Epithelial cell of prostate (primary cell): ENCODE measurements at regions not wholly inside any gene's neighbourhood (a gene's known extent, or its start where the extent isn't known, plus 50 kb on each side); places are given as distances from the start of the nearest gene placed in this dataset.
"Not testable (repeated sequence)": the region's sequence is repeated elsewhere in the genome, so short reads cannot be mapped to it uniquely, and the experiment has no call there.

Source experiments
- DNase-seq: peaks from one replicate; pipeline ENCODE4 v3.0.0-alpha.2; 2011; ENCODE audit warnings: low read depth, low spot score
- H3K27ac ChIP-seq: fragments of 450-650 bp; 2 replicates; pipeline ENCODE4 v1.5.1; 2017; ENCODE audit warnings: mild to moderate bottlenecking

- H3K27ac ChIP-seq, DNase-seq: not testable (repeated sequence)
Measured at GRCh38 chr9:138211544-138212219, 334.1 kb downstream of the CACNA1B start.

- H3K27ac ChIP-seq, result not testable (repeated sequence)
Measured at GRCh38 chr9:138212811-138213210, 335.2 kb downstream of the CACNA1B start.

GRCh38 chr9:138213748-138214147 lies 336.2 kb downstream of the CACNA1B start:
- peak overlapping the region; percentile 35 for H3K27ac ChIP-seq
- DNase-seq, result not testable (repeated sequence)

More at GRCh38 chr9:138212811-138213210, 335.2 kb downstream of the CACNA1B start:
- DNase-seq, result not testable (repeated sequence)

- DNase-seq, result not testable (repeated sequence)
- H3K27ac ChIP-seq, result peak overlapping the region; percentile 35
Measured at GRCh38 chr9:138214548-138214947, 337.0 kb downstream of the CACNA1B start.

GRCh38 chr9:138215588-138215987 lies 338.0 kb downstream of the CACNA1B start:
- H3K27ac ChIP-seq, DNase-seq: not testable (repeated sequence)

- not testable (repeated sequence) for DNase-seq
- peak overlapping the region; percentile 60 for H3K27ac ChIP-seq
Measured at GRCh38 chr9:138216817-138217216, 339.2 kb downstream of the CACNA1B start.

DNA sequence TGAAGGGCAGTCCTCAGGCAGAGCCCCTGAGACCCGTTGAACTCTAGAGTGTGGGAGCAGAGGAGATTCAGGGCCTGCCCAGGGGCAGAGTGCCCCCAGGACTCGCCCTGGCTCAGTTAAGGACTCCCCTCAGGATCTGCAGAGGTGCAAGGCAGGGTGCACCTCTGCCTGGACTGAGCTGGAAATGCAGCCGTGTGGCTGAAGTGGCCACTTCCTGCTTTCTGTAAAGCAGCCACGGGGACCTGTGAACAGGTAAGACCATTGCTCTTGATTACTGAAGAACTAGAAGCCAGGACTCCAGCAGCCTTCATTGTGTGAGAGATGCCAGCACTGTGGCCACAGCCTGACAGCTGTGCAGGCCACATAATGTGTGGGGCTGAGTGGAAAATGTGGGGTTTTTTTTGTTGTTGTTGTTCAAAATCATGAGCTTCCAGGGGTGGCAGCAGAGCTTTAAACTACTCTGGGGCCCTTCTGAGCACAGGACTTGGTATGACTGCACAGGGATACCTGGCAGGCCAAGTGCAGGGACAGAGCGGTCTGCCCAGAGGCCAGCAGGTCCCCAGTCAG lies 339.8 kb downstream of the CACNA1B start:
- peak overlapping the region; percentile 60 for H3K27ac ChIP-seq
- DNase-seq, result not testable (repeated sequence)

GRCh38 chr9:138219249-138219648 lies 341.7 kb downstream of the CACNA1B start:
- H3K27ac ChIP-seq, DNase-seq: not testable (repeated sequence)

- DNase-seq, result not testable (repeated sequence)
- peak overlapping the region; percentile 18 for H3K27ac ChIP-seq
Measured at GRCh38 chr9:138221446-138222054, 344.0 kb downstream of the CACNA1B start.

- DNase-seq, H3K27ac ChIP-seq: not testable (repeated sequence)
Measured at GRCh38 chr9:138237099-138237498, 359.5 kb downstream of the CACNA1B start.

DNA sequence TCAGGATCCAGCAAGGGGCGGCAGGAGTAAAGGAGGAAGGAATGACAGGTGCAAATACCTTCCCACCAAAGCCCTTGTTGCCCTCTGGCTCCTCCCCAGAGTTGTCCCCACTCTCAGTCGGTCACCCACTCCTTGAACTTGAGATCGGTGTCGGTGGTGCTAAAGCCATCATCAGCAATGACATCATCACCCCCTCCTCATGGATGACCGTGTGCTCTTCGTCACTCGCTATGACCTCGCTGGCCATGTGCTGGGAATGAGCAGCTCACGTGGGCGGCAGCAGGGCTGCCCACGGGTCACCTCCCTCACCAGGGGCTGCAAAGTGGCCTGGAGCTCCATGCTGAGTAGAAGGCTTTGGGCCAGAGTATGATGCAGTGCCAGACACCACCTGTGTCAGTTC lies 405.3 kb downstream of the CACNA1B start:
- not testable (repeated sequence) for DNase-seq, H3K27ac ChIP-seq
